ENCODE measurements at regions not wholly inside any gene's neighbourhood (a gene's known extent, or its start where the extent isn't known, plus 50 kb on each side); places are given as distances from the start of the nearest gene placed in this dataset.

DNA sequence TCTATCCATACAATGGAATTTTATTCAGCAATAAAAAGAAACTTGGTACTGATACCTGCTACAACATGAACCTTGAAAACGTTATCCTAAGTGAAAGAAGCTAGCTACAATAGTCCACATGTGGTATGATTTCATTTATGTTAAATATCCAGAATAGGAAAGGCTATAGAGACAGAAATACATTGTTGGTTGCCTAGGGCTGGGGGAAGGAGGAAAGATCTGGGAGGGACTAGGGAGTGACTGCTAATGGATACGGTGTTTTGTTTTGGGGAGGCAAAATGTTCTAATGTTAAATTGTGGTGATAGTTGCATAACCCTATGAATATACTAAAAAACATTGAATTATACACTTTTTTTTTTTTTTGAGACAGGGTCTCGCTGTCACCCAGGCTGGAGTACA, 141.1 kb upstream of the ARX start:
- TF ChIP-seq CTCF (conservative IDR thresholded peaks at IDR 0.05 in 1 of 2, IDR thresholded peaks at IDR 0.05 in 1 of 2; ENCODE audit: extremely low read depth in 1 of 2, insufficient read depth in 1 of 2, low read depth in 1 of 2, low read length in 2 of 2) (no peak), EZH2 (IDR thresholded peaks at IDR 0.05; ENCODE audit: borderline replicate concordance, low read length) (no peak)
